IPS-15b (cell line): ENCODE measurements at regions not wholly inside any gene's neighbourhood (a gene's known extent, or its start where the extent isn't known, plus 50 kb on each side); places are given as distances from the start of the nearest gene placed in this dataset.

Source experiments
- H3K27me3 ChIP-seq: one replicate; pipeline ENCODE4 v1.6.1; 2013; ENCODE audit warnings: low read length; ENCODE audit not compliant: control insufficient read depth, insufficient read depth
- H3K36me3 ChIP-seq: one replicate; pipeline ENCODE4 v1.6.1; 2013; ENCODE audit warnings: low read length; ENCODE audit not compliant: control insufficient read depth, insufficient read depth
- H3K4me1 ChIP-seq: one replicate; pipeline ENCODE4 v1.6.1; 2013; ENCODE audit warnings: mild to moderate bottlenecking, low read length; ENCODE audit not compliant: control insufficient read depth, insufficient read depth
- H3K4me3 ChIP-seq: one replicate; pipeline ENCODE4 v1.5.1; 2013; ENCODE audit warnings: low read depth, low read length
- H3K9ac ChIP-seq: one replicate; pipeline ENCODE4 v1.6.1; 2013; ENCODE audit warnings: low read depth, mild to moderate bottlenecking, low read length
- H3K9me3 ChIP-seq: one replicate; pipeline ENCODE4 v1.6.1; 2013; ENCODE audit warnings: mild to moderate bottlenecking, low read length; ENCODE audit not compliant: control insufficient read depth, insufficient read depth

DNA sequence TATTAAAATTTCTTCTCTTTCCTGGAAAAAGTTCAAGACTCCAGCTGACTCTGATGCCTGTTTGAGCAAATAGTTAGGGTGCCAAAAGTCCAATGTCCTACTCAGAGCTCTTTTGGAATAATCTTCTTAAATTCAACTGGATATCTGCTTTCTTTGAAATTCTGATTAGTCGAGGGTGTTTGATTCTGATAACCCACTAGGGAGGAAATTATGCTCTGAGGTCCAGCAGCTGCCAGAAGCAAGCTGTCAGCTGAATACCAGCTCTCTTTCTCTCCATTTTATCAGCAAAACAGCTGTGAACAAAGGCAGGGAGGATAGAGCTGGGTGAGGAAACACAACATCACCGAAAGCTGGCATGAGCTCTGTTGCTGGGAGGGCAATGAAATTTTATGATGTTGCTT lies 141.5 kb downstream of the CAND1 start:
- no peak overlapping the region for H3K4me3 ChIP-seq
- no peak overlapping the region for H3K9ac ChIP-seq
- no peaks in the 10 kb centered on the region for H3K27me3 ChIP-seq
- H3K4me1 ChIP-seq, result peaks cover 9% of the 10 kb centered on the region
- no peaks in the 10 kb centered on the region for H3K9me3 ChIP-seq
- H3K36me3 ChIP-seq, result no peaks in the 10 kb centered on the region

- H3K4me3 ChIP-seq, result no peak overlapping the region
- H3K27me3 ChIP-seq, result no peaks in the 10 kb centered on the region
- H3K9me3 ChIP-seq, result no peaks in the 10 kb centered on the region
- no peak overlapping the region for H3K9ac ChIP-seq
- peaks cover 9% of the 10 kb centered on the region for H3K4me1 ChIP-seq
- no peaks in the 10 kb centered on the region for H3K36me3 ChIP-seq
Measured at GRCh38 chr12:67411562-67411961, 142.4 kb downstream of the CAND1 start.

- no peak overlapping the region for H3K4me3 ChIP-seq
- H3K4me1 ChIP-seq, result peaks cover 9% of the 10 kb centered on the region
- H3K36me3 ChIP-seq, result no peaks in the 10 kb centered on the region
- H3K9ac ChIP-seq, result no peak overlapping the region
- H3K9me3 ChIP-seq, result no peaks in the 10 kb centered on the region
- H3K27me3 ChIP-seq, result no peaks in the 10 kb centered on the region
Measured at GRCh38 chr12:67413577-67413976, 144.4 kb downstream of the CAND1 start.

GRCh38 chr12:67414011-67414715 lies 145.0 kb downstream of the CAND1 start:
- Histone ChIP-seq H3K9ac (no peak overlapping the region), H3K4me3 (no peak overlapping the region), H3K9me3 (no peaks in the 10 kb centered on the region), H3K36me3 (no peaks in the 10 kb centered on the region), H3K4me1 (peaks cover 11% of the 10 kb centered on the region), H3K27me3 (no peaks in the 10 kb centered on the region)

GRCh38 chr12:67415473-67415872 lies 146.3 kb downstream of the CAND1 start:
- H3K9me3 ChIP-seq, result no peaks in the 10 kb centered on the region
- no peak overlapping the region for H3K4me3 ChIP-seq
- H3K36me3 ChIP-seq, result no peaks in the 10 kb centered on the region
- H3K4me1 ChIP-seq, result peaks cover 24% of the 10 kb centered on the region
- no peak overlapping the region for H3K9ac ChIP-seq
- H3K27me3 ChIP-seq, result no peaks in the 10 kb centered on the region

GRCh38 chr12:67419810-67420209 lies 150.7 kb downstream of the CAND1 start:
- Histone ChIP-seq H3K36me3 (no peaks in the 10 kb centered on the region), H3K27me3 (no peaks in the 10 kb centered on the region), H3K9me3 (no peaks in the 10 kb centered on the region), H3K4me1 (peaks cover 18% of the 10 kb centered on the region), H3K9ac (no peak overlapping the region), H3K4me3 (no peak overlapping the region)

DNA sequence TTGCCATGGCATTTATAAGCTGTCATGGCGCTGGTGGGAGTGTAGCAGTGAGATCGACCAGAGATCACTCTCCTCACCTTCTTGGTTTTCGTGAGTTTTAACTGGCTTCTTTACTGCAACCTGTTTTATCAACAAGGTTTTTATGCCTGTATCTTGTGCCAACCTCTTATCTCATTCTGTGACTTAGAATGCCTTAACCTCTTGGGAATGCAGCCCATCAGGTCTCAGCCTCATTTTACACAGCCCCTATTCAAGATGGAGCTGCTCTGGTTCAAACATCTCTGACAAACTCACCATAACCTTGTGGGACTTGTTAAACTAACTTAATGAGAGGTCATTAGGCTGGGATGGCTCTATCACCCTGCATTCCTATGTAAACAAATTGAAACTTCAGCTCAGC lies 151.3 kb downstream of the CAND1 start:
- H3K9ac ChIP-seq, result no peak overlapping the region
- H3K36me3 ChIP-seq, result no peaks in the 10 kb centered on the region
- H3K4me3 ChIP-seq, result no peak overlapping the region
- H3K4me1 ChIP-seq, result peaks cover 15% of the 10 kb centered on the region
- no peaks in the 10 kb centered on the region for H3K27me3 ChIP-seq
- H3K9me3 ChIP-seq, result no peaks in the 10 kb centered on the region

GRCh38 chr12:67422081-67422480 lies 152.9 kb downstream of the CAND1 start:
- Histone ChIP-seq H3K4me1 (peaks cover 15% of the 10 kb centered on the region), H3K9ac (no peak overlapping the region), H3K36me3 (no peaks in the 10 kb centered on the region), H3K27me3 (no peaks in the 10 kb centered on the region), H3K4me3 (no peak overlapping the region), H3K9me3 (no peaks in the 10 kb centered on the region)

GRCh38 chr12:67424784-67425183 lies 155.6 kb downstream of the CAND1 start:
- Histone ChIP-seq H3K36me3 (no peaks in the 10 kb centered on the region), H3K9me3 (no peaks in the 10 kb centered on the region), H3K9ac (no peak overlapping the region)

GRCh38 chr12:67425394-67425793 lies 156.2 kb downstream of the CAND1 start:
- Histone ChIP-seq H3K4me3 (no peak overlapping the region), H3K9me3 (no peaks in the 10 kb centered on the region), H3K36me3 (no peaks in the 10 kb centered on the region), H3K4me1 (peaks cover under 1% of the 10 kb centered on the region), H3K9ac (no peak overlapping the region), H3K27me3 (no peaks in the 10 kb centered on the region)

More at GRCh38 chr12:67424784-67425183, 155.6 kb downstream of the CAND1 start:
- H3K27me3 ChIP-seq, result no peaks in the 10 kb centered on the region
- H3K4me3 ChIP-seq, result no peak overlapping the region
- peaks cover 7% of the 10 kb centered on the region for H3K4me1 ChIP-seq

GRCh38 chr12:67426067-67426466 lies 156.9 kb downstream of the CAND1 start:
- Histone ChIP-seq H3K4me3 (no peak overlapping the region), H3K27me3 (no peaks in the 10 kb centered on the region), H3K4me1 (no peaks in the 10 kb centered on the region), H3K9ac (no peak overlapping the region), H3K36me3 (no peaks in the 10 kb centered on the region), H3K9me3 (no peaks in the 10 kb centered on the region)

DNA sequence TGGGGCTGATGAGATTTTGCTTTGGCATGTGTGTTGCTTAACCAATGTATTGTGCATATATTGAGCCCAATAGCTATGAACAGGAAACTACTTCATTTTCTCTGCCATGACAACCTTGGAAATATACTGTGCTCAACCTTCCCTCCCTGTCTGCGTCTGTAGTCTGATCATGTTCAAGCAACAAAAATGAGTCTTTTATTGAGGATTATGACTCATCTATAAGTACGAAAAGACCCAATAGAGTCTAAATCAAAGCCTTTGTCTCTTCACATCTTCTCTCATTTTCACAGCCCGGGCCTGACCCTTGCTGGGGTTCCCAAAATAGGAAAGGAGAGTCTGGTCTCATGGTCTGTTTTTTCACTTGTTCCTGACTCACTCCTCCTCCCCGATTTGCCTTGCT lies 158.2 kb downstream of the CAND1 start:
- Histone ChIP-seq H3K9ac (no peak overlapping the region), H3K27me3 (no peaks in the 10 kb centered on the region), H3K36me3 (no peaks in the 10 kb centered on the region), H3K4me1 (no peaks in the 10 kb centered on the region), H3K4me3 (no peak overlapping the region), H3K9me3 (no peaks in the 10 kb centered on the region)
